Aorta (tissue), 5 donors: ENCODE measurements at regions not wholly inside any gene's neighbourhood (a gene's known extent, or its start where the extent isn't known, plus 50 kb on each side); places are given as distances from the start of the nearest gene placed in this dataset.
"Not testable (repeated sequence)": the region's sequence is repeated elsewhere in the genome, so short reads cannot be mapped to it uniquely, and the experiment has no call there.

Source experiments
- ATAC-seq: fragments of 200-7000 bp; cut with Tn5 transposase; one replicate; pipeline ENCODE4 v1.9.1; 2022; ENCODE audit warnings: moderate library complexity; ENCODE audit not compliant: low FRiP score
- DNase-seq, 2 donors: peaks; one replicate each; pipeline ENCODE4 v3.0.0-alpha.2; 2020
- H3K27ac ChIP-seq, 2 donors: one replicate each; pipeline ENCODE4 v1.5.1; 2013; ENCODE audit warnings: low read length in 2 of 2, mild to moderate bottlenecking in 2 of 2, moderate library complexity in 2 of 2, control low read depth in 1 of 2, inconsistent platforms in 1 of 2, low read depth in 1 of 2
- H3K27me3 ChIP-seq, 2 donors: one replicate each; pipeline ENCODE4 v1.6.1; 2013; ENCODE audit warnings: control low read depth in 1 of 2, low read length in 1 of 2, mild to moderate bottlenecking in 1 of 2, moderate library complexity in 1 of 2; ENCODE audit not compliant: insufficient read depth in 2 of 2, control insufficient read depth in 1 of 2
- H3K36me3 ChIP-seq, 2 donors: one replicate each; pipeline ENCODE4 v1.6.1; 2013; ENCODE audit warnings: control low read depth in 1 of 2, low read length in 1 of 2, mild to moderate bottlenecking in 1 of 2; ENCODE audit not compliant: insufficient read depth in 2 of 2, control insufficient read depth in 1 of 2
- H3K4me1 ChIP-seq, 2 donors: one replicate each; pipeline ENCODE4 v1.6.1; 2013; ENCODE audit warnings: low read length in 2 of 2, control low read depth in 1 of 2, mild to moderate bottlenecking in 1 of 2, moderate library complexity in 1 of 2; ENCODE audit not compliant: insufficient read depth in 2 of 2, control insufficient read depth in 1 of 2
- H3K4me3 ChIP-seq, 2 donors: one replicate each; pipeline ENCODE4 v1.5.1; 2013; ENCODE audit warnings: low read length in 2 of 2, control low read depth in 1 of 2, mild to moderate bottlenecking in 1 of 2
- H3K9me3 ChIP-seq: one replicate; pipeline ENCODE4 v1.6.1; 2013; ENCODE audit warnings: mild to moderate bottlenecking, low read length; ENCODE audit not compliant: control insufficient read depth
- whole genome bisulfite sequencing, 2 donors: extraction: QIAGEN DNeasy Blood & Tissue Kit; methylation state at CpG; one replicate each; pipeline ENCODE4 v1.1.7; 2013; 5-methylcytosine and 5-hydroxymethylcytosine counted together
- intact Hi-C, 2 donors: fragments of 100-400 bp; cut with DNase I; formaldehyde crosslinking; loops; one replicate each; pipeline versions ENCODE4 v1.14.2 to v1.15.0; 2022
- donor health status: healthy with polysubstance abuse.
- donor health status: Bipolar disorder and iron deficiency.
- donor health status: DM: no; HTN: no; CAD: no.
- donor health status: DM: no; HTN: no; CAD: no.
- donor health status: DM: yes; HTN: yes; CAD: no.

DNA sequence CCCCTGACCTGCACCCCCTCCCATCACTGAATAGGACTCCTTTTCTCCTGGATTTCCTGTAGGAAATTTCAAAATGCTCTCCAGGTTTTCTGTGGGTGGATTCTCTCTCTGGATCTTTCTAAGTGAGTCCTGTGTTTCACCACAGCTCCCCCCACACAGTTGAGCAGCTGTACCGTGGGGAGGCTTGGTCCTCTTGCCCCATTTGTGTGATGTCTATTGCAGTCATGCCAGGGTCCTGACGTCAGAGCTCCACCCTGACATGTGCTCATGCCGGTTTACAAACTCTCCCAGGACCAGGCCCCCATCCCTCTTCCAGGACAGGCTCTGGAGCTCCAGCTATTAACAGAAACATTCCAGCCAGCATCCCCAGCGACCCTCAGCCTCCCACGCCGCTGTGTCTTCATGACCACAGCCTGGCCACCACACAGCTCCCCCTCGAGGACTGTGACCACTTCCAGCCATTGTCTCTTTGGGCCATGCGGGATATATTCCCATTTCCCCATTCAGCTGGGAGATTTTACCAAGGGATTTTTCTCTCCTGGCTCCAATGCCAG, 185.3 kb downstream of the LMLN start:
- H3K27me3 ChIP-seq, H3K9me3 ChIP-seq, H3K4me3 ChIP-seq, H3K4me1 ChIP-seq, H3K27ac ChIP-seq, intact Hi-C loops, H3K36me3 ChIP-seq: not testable (repeated sequence)
- peak in 1 of 2 donors; percentile 85 for DNase-seq
- ATAC-seq = peak; percentile 54
- WGBS, 2 donors = 44 to 55% methylated on average over 3 to 4 of the region's 8 CpGs

GRCh38 chr3:198146070-198146469, 186.1 kb downstream of the LMLN start:
- H3K4me3 ChIP-seq, H3K4me1 ChIP-seq, intact Hi-C loops, ATAC-seq, H3K27ac ChIP-seq, H3K27me3 ChIP-seq, H3K9me3 ChIP-seq, H3K36me3 ChIP-seq, DNase-seq: not testable (repeated sequence)
- WGBS, 2 donors = 82 to 89% methylated on average over 4 of the region's 5 CpGs

GRCh38 chr3:198146559-198147164, 186.6 kb downstream of the LMLN start:
- H3K9me3 ChIP-seq, ATAC-seq, DNase-seq, intact Hi-C loops, H3K27ac ChIP-seq, H3K4me1 ChIP-seq, H3K36me3 ChIP-seq, H3K4me3 ChIP-seq, H3K27me3 ChIP-seq: not testable (repeated sequence)
- 75 to 80% methylated on average over 8 of the region's 9 CpGs for WGBS, 2 donors

DNA sequence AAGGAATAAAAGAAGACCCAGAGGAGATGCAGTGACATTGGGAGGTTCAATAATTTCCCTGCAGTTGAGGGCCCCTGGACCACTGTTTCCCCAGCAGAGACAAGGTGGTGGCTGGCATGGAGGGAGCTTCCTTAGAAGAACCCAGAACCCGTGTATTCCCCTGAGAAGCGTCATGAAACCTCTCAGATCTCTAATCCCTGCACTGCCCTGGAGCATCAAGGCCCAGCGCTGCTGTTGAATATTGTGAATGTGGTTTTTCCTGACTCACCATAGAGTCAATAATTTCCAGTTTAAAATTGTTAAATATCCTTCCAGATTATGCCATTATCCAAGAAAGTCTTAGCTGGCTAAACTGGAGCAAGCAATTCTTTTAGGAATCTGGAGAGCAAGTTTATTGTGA, 187.2 kb downstream of the LMLN start:
- H3K9me3 ChIP-seq, H3K27me3 ChIP-seq, H3K27ac ChIP-seq, ATAC-seq, intact Hi-C loops, DNase-seq, H3K4me1 ChIP-seq, H3K4me3 ChIP-seq, H3K36me3 ChIP-seq: not testable (repeated sequence)
- WGBS, 2 donors = 88 to 100% methylated on average over 1 of the region's 3 CpGs

DNA sequence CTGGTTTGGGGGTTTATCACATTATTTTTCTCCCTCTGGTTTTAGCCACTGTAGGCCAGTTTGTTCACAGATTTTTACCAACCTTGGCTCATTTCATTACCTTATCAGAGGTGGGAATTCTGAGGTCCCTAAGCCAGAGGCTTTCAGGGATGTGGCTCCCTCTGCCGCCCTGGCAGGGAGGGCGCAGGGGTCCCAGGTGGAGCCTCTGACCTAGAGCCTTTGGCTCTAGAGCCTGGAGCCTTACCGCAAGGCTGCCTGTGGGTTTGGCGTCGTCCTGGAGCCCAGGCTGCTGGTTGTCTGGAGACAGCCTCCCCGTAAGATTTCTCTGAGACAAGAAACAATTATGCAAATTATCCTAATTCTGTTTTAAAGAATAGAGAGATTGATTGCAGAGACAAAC, 188.0 kb downstream of the LMLN start:
- H3K27me3 ChIP-seq, H3K4me1 ChIP-seq, H3K27ac ChIP-seq, H3K9me3 ChIP-seq, H3K4me3 ChIP-seq, ATAC-seq, H3K36me3 ChIP-seq, DNase-seq, intact Hi-C loops: not testable (repeated sequence)
- 56 to 66% methylated on average over 6 of the region's 6 CpGs for WGBS, 2 donors

GRCh38 chr3:198149904-198150303, 189.9 kb downstream of the LMLN start:
- intact Hi-C loops, DNase-seq, H3K27ac ChIP-seq, H3K4me3 ChIP-seq, H3K27me3 ChIP-seq, H3K4me1 ChIP-seq, H3K9me3 ChIP-seq, H3K36me3 ChIP-seq: not testable (repeated sequence)
- WGBS, 2 donors = 80 to 85% methylated on average over 5 of the region's 5 CpGs
- peak; percentile 42 for ATAC-seq

GRCh38 chr3:198151867-198152266, 191.8 kb downstream of the LMLN start:
- DNase-seq, H3K4me1 ChIP-seq, H3K9me3 ChIP-seq, H3K36me3 ChIP-seq, H3K27ac ChIP-seq, intact Hi-C loops, H3K4me3 ChIP-seq, H3K27me3 ChIP-seq, ATAC-seq: not testable (repeated sequence)
- 54 to 59% methylated on average over 3 to 4 of the region's 4 CpGs for WGBS, 2 donors

- H3K27ac ChIP-seq, H3K4me1 ChIP-seq, H3K4me3 ChIP-seq, DNase-seq, intact Hi-C loops, H3K9me3 ChIP-seq, H3K27me3 ChIP-seq, ATAC-seq, H3K36me3 ChIP-seq: not testable (repeated sequence)
- WGBS, 2 donors = 91 to 100% methylated on average over 2 to 3 of the region's 7 CpGs
Measured at GRCh38 chr3:198155771-198156170, 195.8 kb downstream of the LMLN start.

DNA sequence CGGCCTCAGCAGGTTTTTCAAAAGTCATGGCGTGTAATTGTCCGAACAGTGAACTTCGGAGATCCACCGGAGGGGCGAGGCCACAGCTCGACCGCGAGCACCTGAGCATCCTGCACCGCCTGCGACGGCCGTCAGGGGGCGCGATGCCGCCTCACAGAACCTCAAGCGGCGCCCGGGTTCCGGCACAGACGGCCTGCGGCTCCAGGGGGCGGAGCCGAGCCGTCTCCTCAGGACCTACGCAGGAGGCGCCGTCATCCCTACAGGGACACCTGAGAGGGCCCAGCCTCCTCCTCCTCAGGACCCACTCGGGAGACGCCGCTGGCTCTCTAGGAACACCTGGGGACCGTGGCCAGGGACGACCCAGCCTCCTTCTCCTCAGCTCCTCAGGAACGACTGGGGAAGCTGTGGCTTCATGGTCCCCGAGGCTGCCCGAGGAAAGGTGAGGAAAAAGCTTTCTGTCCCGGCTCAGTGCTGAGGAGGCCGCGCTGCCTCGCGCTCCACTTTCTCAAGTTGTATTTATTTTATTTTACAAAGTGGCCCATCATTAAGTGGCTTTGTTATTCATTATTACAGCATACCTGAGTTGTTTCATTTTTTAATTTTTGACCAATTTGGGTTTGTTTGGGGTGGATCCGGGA, 197.3 kb downstream of the LMLN start:
- WGBS, 2 donors = 22 to 36% methylated on average over 3 to 9 of the region's 42 CpGs
- H3K36me3 ChIP-seq, H3K27me3 ChIP-seq, H3K4me1 ChIP-seq, H3K27ac ChIP-seq, DNase-seq, intact Hi-C loops, H3K9me3 ChIP-seq, H3K4me3 ChIP-seq: not testable (repeated sequence)
- peak; percentile 71 for ATAC-seq
